ENCODE measurements at regions not wholly inside any gene's neighbourhood (a gene's known extent, or its start where the extent isn't known, plus 50 kb on each side); places are given as distances from the start of the nearest gene placed in this dataset.

- no peaks in the 10 kb centered on the region for H3K9me3 Mint-ChIP-seq
- peaks cover 3% of the 10 kb centered on the region for H3K4me1 Mint-ChIP-seq
- DNase-seq (ENCODE audit: low spot score) (no peak), ATAC-seq (no peak)
- no peak for TF ChIP-seq MXD4 (CRISPR knock-in tag; IDR thresholded peaks at IDR 0.05; ENCODE audit: borderline replicate concordance)
- no peak for TF ChIP-seq JUN (CRISPR knock-in tag; IDR thresholded peaks at IDR 0.05)
- TF ChIP-seq E2F1 (CRISPR knock-in tag; IDR thresholded peaks at IDR 0.05): no peak
- TF ChIP-seq ELF4 (CRISPR knock-in tag; IDR thresholded peaks at IDR 0.05; ENCODE audit: low read depth): no peak
- TF ChIP-seq IRF1 (CRISPR knock-in tag; IDR thresholded peaks at IDR 0.05): no peak
- no peak for TF ChIP-seq RORB (CRISPR knock-in tag; IDR thresholded peaks at IDR 0.05)
- no peak for TF ChIP-seq CTCF (IDR thresholded peaks at IDR 0.05)
- no peak for TF ChIP-seq ESRRA (CRISPR knock-in tag; IDR thresholded peaks at IDR 0.05; ENCODE audit: borderline replicate concordance)
- H3K36me3 Mint-ChIP-seq: no peaks in the 10 kb centered on the region
- no peak overlapping the region for H3K27ac Mint-ChIP-seq
- CTCF ChIA-PET: interaction anchor here (2.0 kb wide), 1 partner anchor 388 kb away, joined by 7 read pairs; no protein-coding TSS in a partner anchor
- POLR2A ChIA-PET: no interaction called here
- peaks cover 10% of the 10 kb centered on the region for H3K27me3 Mint-ChIP-seq (ENCODE audit: low read depth)
- no peak overlapping the region for H3K4me3 Mint-ChIP-seq
Observed at GRCh38 chr5:5883146-5883545, 460.7 kb downstream of the ICE1 start.

- no peak overlapping the region for H3K4me3 Mint-ChIP-seq
- TF ChIP-seq USF1 (CRISPR knock-in tag; IDR thresholded peaks at IDR 0.05) (no peak), FOXK1 (CRISPR knock-in tag; IDR thresholded peaks at IDR 0.05) (no peak), ATF1 (CRISPR knock-in tag; IDR thresholded peaks at IDR 0.05) (no peak), FOXJ3 (CRISPR knock-in tag; IDR thresholded peaks at IDR 0.05; ENCODE audit: borderline replicate concordance) (no peak), SOX15 (CRISPR knock-in tag; IDR thresholded peaks at IDR 0.05) (no peak), CBFB (CRISPR knock-in tag; IDR thresholded peaks at IDR 0.05; ENCODE audit: low read depth) (no peak), GTF2I (CRISPR knock-in tag; conservative IDR thresholded peaks at IDR 0.05) (no peak), MAX (CRISPR knock-in tag; IDR thresholded peaks at IDR 0.05) (no peak), CDX4 (CRISPR knock-in tag; IDR thresholded peaks at IDR 0.05; ENCODE audit: borderline replicate concordance) (no peak), KAT7 (CRISPR knock-in tag; IDR thresholded peaks at IDR 0.05; ENCODE audit: borderline replicate concordance) (no peak), ZNF532 (CRISPR knock-in tag; IDR thresholded peaks at IDR 0.05; ENCODE audit: borderline replicate concordance) (no peak), ARID4B (CRISPR knock-in tag; IDR thresholded peaks at IDR 0.05; ENCODE audit: borderline replicate concordance) (no peak), ZBTB21 (CRISPR knock-in tag; IDR thresholded peaks at IDR 0.05; ENCODE audit: borderline replicate concordance) (no peak)
- ChIA-PET POLR2A (no interaction called here), CTCF (interaction anchor here (2.0 kb wide), 1 partner anchor 387 kb away, joined by 7 read pairs; no protein-coding TSS in a partner anchor)
- H3K4me1 Mint-ChIP-seq: peaks cover 3% of the 10 kb centered on the region
- H3K36me3 Mint-ChIP-seq: no peaks in the 10 kb centered on the region
- no peaks in the 10 kb centered on the region for H3K9me3 Mint-ChIP-seq
- DNase-seq (ENCODE audit: low spot score) (no peak), ATAC-seq (no peak)
- H3K27me3 Mint-ChIP-seq (ENCODE audit: low read depth): peaks cover 6% of the 10 kb centered on the region
- no peak overlapping the region for H3K27ac Mint-ChIP-seq
Observed at GRCh38 chr5:5882706-5883105, 460.2 kb downstream of the ICE1 start.
